KBM-7 (cell line): ENCODE measurements at regions not wholly inside any gene's neighbourhood (a gene's known extent, or its start where the extent isn't known, plus 50 kb on each side); places are given as distances from the start of the nearest gene placed in this dataset.

ENCODE experiments used
- DNase-seq: peaks from one replicate; pipeline ENCODE4 v3.0.0-alpha.2; 2015
- in situ Hi-C: fragments of 300-500 bp; cut with MboI; formaldehyde crosslinking; loops from 2 replicates; pipeline ENCODE4 v1.14.3; 2020; ENCODE audit warnings: low sequenced_read_pairs, low pct_unique_long_range_greater_than_20kb, mixed read lengths

DNA sequence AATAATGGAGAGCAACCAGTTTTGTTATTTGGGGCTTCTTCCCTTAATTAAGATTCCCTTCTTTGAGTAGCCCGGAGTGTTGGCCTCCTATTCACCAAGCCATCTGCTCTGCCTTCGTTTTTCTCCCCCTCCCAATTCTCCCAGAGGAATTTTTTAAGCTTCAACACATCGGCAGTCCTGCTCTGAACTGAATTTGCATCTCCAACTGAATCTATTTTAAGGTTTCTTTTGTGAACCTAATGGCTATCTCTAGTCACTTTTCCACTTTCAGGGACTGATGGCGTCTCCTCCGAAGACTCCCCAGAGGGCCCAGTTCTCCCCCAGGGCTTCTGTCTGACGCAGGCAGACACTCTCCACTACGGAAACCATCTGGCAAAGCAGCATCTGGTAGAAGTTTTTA, 280.2 kb downstream of the ADGRA3 start:
- DNase-seq = no peak
- in situ Hi-C loops = no loop called here

DNA sequence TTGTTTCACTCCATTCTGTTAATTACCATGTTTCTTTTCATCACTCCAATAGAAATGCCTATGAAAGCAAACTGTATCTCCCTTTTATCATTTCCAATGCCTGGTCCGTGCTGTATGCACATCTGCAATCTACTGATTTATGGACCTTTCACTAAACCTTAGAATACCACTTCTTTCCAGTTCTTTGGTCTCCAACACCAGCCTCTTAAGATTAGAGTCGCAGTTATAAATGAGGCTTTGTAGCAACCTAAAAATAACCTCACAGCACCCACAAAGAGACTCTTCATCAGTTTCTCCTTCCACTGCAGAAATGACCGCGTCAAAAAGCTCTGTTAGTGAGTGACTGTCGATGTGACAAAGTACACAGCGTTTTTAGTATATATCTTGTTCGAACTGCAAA, 282.6 kb downstream of the ADGRA3 start:
- DNase-seq = no peak

DNA sequence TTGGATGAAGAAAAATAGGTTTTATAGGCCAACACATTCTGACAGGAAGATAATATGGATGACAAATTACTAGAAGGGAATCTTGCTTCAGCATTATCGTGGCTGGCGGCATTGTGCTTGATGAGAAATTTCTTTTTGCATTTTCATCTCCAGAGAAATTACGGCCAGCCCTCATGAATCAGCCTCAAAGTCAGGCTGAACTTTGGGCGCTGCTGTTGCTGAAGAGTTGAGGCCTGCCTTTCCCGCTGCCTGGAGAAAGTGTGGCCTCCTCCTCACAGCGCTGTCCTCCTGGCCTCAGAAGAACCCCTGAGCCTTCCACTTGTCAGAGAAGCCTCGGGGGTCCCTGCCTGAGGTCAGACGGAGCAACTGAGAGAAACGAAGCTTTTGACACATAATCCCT, 272.4 kb upstream of the KCNIP4 start:
- DNase-seq = no peak
- in situ Hi-C loops = no loop called here

More for the DNA sequence above, 282.6 kb downstream of the ADGRA3 start:
- in situ Hi-C loops = no loop called here

DNA sequence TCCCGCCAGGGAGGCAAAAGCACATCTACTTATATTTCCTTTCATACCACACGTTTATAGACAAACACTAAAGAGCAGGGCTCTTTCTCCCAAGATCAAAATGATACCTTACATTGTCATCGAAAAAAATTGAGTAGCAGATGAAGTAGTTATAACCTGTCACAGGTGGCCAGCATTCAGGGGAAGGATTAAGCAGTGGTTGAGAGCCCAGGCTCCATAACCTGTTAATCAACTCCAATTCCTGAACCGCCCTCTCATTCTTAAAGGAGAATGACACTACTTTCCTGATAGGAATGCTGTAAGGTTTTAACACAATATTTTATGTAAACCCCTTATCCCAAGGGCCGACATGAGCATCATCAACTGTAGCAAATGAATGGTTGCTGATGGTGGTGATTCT, 268.9 kb upstream of the KCNIP4 start:
- in situ Hi-C loops = no loop called here

DNA sequence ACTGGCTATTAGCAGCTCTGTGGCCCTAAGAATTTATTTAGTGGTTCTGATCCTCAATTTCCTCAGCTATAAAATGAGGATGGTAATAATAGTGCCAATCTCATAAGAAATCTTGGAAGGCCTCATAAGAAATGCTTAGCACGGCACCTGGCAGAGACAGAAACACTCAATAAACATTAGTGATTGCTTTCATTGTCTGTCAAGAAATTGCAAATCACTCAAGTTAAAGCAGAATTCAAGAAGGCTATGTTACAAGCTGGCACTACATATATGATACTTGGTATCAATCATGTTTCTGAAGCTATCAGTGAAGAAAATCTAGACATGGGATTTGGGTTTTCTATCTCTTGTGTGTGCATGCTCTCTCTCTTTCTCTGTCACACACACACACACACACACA, 267.7 kb upstream of the KCNIP4 start:
- no peak for DNase-seq
- in situ Hi-C loops = no loop called here

More for the DNA sequence above, 268.9 kb upstream of the KCNIP4 start:
- no peak for DNase-seq

DNA sequence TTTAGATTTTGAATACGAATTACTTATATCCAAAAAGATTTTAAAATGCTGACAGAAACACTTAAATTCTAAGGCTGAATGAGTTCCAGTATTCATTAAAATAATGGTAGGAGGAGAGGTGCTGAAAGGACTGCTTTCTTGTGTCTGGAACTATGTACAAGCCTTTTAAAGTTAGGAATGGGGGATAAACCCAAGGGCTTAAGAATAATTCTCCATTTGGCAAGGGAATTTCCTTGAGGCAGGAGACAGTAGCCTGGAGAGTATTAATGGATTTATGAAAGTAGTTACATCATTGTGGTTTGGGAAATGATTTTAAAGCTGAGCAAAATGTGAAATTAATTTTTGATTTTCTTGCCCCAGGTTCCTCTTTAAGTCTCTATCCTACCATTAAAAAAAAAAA, 266.5 kb upstream of the KCNIP4 start:
- DNase-seq = no peak
- in situ Hi-C loops = no loop called here

DNA sequence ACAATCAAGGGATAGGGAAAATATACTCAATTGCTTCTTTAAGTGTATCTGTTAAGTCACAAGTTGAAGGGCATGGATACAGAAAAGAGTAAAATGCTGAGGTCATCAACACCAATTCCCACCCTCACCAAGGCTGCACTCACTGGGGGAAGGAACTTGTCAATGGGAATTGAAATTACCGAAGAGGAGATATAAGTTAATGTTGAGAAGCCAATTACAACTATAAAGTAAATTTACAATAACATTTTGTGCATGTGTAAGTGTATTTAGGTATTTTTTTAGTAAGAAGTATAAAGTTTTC, 255.1 kb upstream of the KCNIP4 start:
- no peak for DNase-seq
- in situ Hi-C loops = no loop called here

DNA sequence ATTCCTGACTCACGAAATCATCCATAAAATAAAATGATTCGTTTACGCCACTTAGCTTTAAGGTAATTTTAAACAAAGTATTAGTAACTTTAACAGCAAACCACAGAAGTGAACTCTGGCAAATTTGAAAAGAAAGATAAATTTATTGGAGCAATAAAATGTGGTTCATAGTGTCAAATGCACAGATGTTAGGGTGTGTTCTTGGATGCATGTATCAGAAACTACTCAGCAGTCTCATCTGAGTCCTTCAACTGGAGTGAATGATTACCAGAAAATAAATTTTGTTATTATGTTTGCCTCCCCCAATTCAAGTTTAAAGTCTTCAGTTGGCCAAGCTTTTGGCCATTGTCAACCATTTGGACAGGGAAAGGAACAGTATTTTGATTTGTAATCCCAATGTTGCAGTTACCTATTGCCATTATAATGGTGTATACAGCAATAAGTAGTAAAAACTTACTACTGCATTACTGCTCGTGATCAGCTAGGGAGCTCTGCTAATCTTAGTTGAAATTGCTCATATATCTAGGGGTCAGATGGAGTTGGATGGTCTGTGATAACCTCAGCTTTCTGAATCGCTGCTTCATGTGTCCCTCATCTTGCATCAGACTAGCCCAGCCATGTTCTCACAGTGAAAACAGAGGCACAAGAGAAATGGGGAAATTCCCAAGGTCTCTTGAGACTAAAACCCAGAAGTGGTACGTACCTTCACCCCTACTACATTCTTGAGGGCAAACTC, 254.6 kb upstream of the KCNIP4 start:
- in situ Hi-C loops = no loop called here
- DNase-seq = no peak

DNA sequence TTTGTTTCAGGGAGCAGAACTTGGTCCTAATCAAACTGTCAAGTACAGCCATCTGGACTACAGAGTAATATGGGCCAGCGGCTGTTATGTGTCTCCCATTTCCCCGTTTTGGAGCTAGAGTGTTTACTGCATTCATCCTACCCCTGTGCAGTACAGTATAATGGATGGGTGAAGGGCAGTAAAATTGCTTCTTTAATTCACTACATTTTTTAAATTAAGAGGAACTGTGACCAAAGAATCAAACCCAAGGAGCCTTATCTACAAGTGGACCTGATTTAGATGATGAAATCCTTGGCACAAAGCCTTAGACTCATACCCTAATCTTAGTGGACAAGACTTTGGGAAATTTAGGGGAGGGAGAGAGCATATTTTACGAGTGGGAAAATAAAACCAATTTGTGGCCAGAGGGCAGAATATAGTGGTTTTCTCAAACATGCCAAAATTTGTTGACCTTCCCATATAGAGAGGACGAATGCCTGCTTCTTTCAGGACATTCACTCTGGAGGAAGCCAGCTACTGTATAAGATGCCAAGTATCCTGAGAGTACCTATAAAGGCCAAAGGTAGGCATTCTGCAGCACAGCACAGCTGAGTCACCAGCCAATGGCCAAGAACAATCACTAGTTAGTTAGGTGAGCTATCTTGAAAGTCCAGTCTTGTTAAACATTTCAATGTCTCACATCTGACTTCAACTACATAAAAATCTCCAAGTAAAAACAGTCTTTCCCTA, 253.8 kb upstream of the KCNIP4 start:
- DNase-seq = no peak
- in situ Hi-C loops = no loop called here

DNA sequence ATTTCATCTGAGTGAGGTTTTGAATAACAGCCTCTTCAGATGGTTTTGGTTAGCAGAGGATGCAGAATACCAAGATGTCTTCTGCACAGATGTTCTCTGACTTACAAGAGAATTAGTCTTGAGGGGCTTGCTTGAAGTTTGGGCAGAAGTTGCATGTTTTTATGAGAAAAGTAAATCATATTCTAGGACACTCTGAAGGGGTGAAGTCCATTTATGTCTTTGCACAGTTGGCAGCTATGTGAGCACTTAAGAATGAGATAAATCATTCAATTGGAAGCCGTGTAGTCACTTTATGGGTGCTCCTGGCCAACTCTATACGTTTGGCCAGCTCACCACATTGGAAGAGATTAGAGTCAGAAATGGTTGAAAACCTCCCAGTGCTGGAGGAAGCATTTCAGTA, 252.7 kb upstream of the KCNIP4 start:
- DNase-seq = no peak
- in situ Hi-C loops = no loop called here

DNA sequence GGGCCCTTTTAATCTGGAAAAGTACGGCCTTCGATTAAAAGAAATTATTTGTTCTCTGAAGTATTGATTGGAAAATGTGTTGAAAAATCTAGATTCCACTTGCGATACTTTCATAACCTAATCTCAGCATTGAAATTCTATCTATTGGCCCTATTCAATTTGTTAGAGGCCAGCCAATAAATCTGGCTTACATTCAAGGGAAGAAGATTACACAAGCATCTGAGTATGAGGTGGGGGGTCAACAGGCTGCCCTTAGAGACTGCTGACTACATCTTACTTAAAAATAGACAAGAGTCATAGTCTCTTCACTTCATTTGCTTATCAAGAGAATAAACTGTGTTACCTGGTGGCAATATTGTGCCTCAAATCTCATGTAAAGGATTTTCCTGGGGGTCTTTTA, 248.0 kb upstream of the KCNIP4 start:
- DNase-seq = no peak
- in situ Hi-C loops = no loop called here

DNA sequence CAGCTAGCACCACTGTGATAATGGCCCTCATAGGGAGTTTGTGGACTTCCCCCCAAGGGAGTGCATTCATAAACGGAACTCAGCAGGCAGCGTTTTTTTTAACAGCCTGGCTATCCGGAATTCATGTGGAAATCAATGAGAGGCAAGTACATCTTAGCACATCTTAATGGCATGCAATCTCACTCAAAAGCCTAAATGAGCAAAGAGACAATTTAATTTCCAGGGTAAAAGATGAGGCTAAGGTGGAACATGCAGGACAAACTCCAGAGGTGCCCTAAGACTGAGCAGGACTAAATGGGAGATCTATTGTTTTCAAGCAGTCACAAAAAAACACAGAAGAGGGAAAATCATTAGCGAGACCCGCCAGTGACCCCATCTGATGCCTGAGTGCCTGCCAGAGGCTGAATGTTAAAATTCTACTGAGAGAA, 243.5 kb upstream of the KCNIP4 start:
- DNase-seq = no peak
- in situ Hi-C loops = no loop called here

DNA sequence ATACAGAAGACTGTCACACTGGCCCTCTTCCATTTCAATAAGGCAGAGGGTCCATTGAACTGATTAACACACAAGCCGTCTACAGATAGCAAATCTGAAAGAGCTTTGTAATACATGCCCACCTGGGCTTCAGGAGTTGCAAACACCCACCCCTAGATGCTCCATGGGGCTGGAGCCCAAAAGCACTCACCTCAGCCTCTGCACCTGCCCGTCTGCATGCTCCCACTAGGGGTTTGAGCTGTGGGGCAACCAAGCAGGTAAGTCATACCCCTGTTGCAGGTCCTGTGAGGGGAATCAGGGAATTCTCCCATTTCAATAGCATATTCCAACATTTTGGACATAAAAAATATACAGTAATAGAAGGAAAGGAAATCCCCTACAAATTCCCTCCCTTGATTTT, 243.0 kb upstream of the KCNIP4 start:
- no peak for DNase-seq
- in situ Hi-C loops = no loop called here

DNA sequence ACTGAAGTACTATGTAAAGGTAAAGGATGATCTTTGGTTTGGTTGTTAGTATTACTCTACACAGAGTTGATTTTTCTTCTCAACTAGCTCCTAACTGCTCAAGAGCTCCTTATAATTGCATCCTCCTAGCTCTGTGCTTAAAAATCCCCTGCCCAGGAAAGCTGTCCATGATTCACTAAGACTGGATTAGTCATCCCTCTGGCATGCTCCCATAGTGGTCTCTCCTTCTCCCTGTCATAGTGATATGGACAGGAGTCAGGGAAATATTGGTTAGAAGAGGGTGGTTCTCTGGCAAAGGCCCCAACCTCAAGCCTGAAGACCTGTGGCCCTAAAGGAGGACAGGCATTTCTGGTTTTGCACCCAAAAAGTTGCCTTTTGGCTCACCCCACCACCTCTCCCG, 242.3 kb upstream of the KCNIP4 start:
- in situ Hi-C loops = no loop called here
- DNase-seq = no peak

DNA sequence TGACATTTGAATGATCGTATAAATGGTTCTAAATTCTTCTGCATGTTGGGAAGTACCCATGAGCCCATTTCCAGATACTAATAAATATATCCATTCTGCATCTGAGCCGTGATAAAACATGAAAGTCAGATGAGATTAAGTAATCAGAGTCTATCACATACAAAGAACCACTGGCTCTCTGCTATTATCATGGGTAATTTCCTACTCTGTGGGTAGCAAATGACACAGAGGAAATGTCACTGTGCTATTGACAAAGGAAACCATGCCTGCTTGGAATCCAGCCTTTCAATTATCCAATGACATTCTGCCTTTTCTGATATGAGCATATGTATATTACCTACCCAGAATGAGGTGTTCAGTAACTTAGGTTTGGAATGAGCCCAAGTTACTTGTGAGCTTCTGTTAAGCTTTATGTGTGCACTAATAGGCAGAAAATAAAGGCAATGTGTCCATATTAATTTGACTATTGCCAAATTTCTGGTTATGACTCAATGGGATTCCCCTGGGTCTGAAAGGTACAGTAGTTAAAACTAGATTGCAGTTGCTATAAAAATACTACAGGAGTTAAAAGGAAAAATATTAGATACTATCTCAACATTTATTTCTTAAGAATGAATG, 238.7 kb upstream of the KCNIP4 start:
- no peak for DNase-seq
- in situ Hi-C loops = no loop called here

DNA sequence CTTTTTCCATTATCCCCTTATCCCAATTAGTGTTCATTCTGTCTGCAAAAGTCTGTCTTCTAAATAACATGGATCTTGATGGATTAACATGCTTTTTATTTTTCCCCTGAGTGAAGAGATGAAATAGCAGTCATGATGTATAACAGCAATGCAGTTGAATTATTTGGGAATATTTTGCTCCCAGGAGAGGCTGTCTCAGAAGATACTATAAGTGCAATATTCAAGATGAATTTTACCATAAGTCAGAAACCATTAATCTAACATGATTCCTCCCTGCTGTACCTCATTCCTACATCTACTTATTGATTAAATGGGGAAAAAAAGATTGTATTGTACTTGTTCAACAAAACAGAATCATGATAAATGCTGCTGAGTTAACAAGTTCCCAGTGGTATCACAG, 233.2 kb upstream of the KCNIP4 start:
- in situ Hi-C loops = no loop called here
- no peak for DNase-seq

DNA sequence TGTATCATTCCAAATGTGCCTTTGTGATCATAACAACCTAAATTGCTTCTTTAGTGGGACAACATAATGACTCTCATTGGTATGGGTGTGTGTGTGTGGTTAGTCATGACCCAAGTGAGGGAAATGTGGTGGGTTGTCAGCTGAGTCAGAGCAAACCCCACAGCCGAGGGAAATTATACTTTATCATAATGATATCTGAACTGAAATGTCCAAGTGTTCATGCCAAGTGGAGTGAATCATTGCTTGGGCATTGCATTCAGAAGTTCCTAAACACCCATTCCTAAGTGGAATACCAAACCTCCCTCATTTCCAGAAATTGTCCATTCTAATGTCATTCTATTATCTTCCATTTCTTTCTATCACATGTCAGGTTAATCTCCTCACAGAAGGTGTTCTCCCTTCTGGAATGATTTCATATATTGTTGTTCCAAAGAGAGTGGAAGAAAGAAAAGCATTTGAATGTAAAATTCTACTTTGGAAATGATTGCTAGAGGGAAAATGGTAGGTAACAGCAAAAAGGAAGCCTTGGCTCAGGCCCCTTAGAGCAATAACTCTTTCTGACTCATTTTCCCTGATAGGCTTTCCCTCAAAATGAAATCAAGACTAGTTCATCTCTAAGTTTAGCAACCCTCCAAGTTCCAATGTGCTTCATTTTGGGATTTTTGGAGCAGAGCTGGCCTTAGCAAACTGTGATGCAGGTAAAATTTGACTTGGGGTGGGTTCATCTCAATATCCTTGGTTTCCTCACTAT, 230.7 kb upstream of the KCNIP4 start:
- DNase-seq = no peak

DNA sequence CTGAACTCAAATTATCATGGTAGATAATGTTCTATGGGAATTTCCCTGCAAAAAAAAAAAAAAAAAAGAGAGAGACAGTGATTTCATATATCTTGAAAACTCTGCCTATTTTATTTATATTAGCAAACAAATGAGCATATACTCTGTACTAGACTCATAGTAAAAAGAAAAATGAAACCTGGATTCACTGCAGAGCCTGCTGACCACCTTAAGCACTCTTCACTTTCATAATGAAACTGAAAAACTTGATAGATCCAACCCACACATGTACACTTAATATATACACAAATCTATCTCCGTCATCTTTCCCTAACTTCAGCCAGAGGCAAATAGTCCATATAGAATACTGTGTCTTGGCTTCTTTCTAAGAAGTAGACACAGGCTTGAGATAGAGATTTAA, 226.1 kb upstream of the KCNIP4 start:
- in situ Hi-C loops = no loop called here
- DNase-seq = no peak

More for the DNA sequence above, 230.7 kb upstream of the KCNIP4 start:
- in situ Hi-C loops = no loop called here

DNA sequence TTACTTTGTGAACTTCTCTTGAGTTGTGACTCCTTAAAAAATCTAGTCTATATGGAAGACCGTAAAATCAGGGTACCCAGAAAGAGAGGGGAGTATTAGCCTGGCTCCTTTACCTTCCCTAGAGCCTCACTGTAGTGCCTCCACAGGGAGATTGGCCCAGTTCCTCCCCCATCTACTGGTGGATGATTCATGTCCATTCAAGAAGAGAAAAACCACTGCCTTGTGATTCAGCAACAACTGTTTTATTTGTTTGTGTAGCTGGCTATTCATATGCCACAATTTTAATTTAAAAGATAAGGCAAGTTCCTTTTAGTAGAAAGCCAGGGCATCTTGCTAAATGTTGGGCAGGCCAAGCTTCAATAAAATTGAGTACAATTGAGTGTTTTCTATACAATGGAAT, 221.8 kb upstream of the KCNIP4 start:
- no peak for DNase-seq
- in situ Hi-C loops = no loop called here

DNA sequence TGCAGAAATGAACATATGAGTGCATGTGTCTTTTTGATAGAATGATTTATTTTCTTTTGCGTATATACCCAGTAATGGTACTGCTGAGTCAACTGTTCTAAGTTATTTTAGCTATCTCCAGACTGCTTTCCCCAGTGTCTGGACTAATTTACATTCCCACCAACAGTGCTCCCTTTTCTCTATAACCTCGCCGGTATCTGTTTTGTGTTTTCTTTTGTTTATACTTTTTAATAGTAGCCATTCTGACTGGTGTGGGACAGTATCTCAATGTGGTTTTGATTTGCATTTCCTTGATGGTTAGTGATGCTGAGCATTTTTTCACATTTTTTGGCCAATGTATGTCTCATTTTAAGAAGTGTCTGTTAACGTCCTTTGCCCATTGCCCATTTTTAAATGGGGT, 218.6 kb upstream of the KCNIP4 start:
- in situ Hi-C loops = no loop called here
- no peak for DNase-seq
